ENCODE measurements at regions not wholly inside any gene's neighbourhood (a gene's known extent, or its start where the extent isn't known, plus 50 kb on each side); places are given as distances from the start of the nearest gene placed in this dataset.
"Not testable (repeated sequence)": the region's sequence is repeated elsewhere in the genome, so short reads cannot be mapped to it uniquely, and the experiment has no call there.

- no peak for DNase-seq (ENCODE audit: low read depth in 2 of 2)
Observed at GRCh38 chr6:22748681-22749080, 179.3 kb downstream of the HDGFL1 start.

GRCh38 chr6:22749696-22750095 lies 180.3 kb downstream of the HDGFL1 start:
- DNase-seq (ENCODE audit: low read depth in 2 of 2): no peak

GRCh38 chr6:22751223-22751622 lies 181.9 kb downstream of the HDGFL1 start:
- no peak for DNase-seq (ENCODE audit: low read depth in 2 of 2)

GRCh38 chr6:22752522-22752921 lies 183.2 kb downstream of the HDGFL1 start:
- DNase-seq (ENCODE audit: low read depth in 2 of 2): no peak

GRCh38 chr6:22754061-22754460 lies 184.7 kb downstream of the HDGFL1 start:
- DNase-seq (ENCODE audit: low read depth in 2 of 2): no peak

GRCh38 chr6:22755605-22756004 lies 186.2 kb downstream of the HDGFL1 start:
- DNase-seq (ENCODE audit: low read depth in 2 of 2): no peak

GRCh38 chr6:22756365-22756764 lies 187.0 kb downstream of the HDGFL1 start:
- DNase-seq (ENCODE audit: low read depth in 2 of 2): peak; percentile 51 to 62

GRCh38 chr6:22764496-22764895 lies 195.1 kb downstream of the HDGFL1 start:
- DNase-seq (ENCODE audit: low read depth in 2 of 2): no peak

- no peak for DNase-seq (ENCODE audit: low read depth in 2 of 2)
Observed at GRCh38 chr6:22765015-22765414, 195.6 kb downstream of the HDGFL1 start.

GRCh38 chr6:22766979-22767378 lies 197.6 kb downstream of the HDGFL1 start:
- DNase-seq (ENCODE audit: low read depth in 2 of 2): no peak

- DNase-seq (ENCODE audit: low read depth in 2 of 2): no peak
Observed at GRCh38 chr6:22770054-22770453, 200.7 kb downstream of the HDGFL1 start.

GRCh38 chr6:22774129-22774528 lies 204.8 kb downstream of the HDGFL1 start:
- no peak for DNase-seq (ENCODE audit: low read depth in 2 of 2)

- DNase-seq (ENCODE audit: low read depth in 2 of 2): not testable (repeated sequence)
Observed at GRCh38 chr6:22778438-22778837, 209.1 kb downstream of the HDGFL1 start.

GRCh38 chr6:22779062-22779461 lies 209.7 kb downstream of the HDGFL1 start:
- DNase-seq (ENCODE audit: low read depth in 2 of 2): no peak

- no peak for DNase-seq (ENCODE audit: low read depth in 2 of 2)
Observed at GRCh38 chr6:22783931-22784330, 214.6 kb downstream of the HDGFL1 start.

- peak; percentile 42 to 56 for DNase-seq (ENCODE audit: low read depth in 2 of 2)
Observed at GRCh38 chr6:22784601-22785410, 215.4 kb downstream of the HDGFL1 start.

- DNase-seq (ENCODE audit: low read depth in 2 of 2): no peak
Observed at GRCh38 chr6:22788038-22788437, 218.7 kb downstream of the HDGFL1 start.

GRCh38 chr6:22789315-22789714 lies 219.9 kb downstream of the HDGFL1 start:
- DNase-seq (ENCODE audit: low read depth in 2 of 2): no peak

GRCh38 chr6:22794844-22795243 lies 225.5 kb downstream of the HDGFL1 start:
- DNase-seq (ENCODE audit: low read depth in 2 of 2): no peak

GRCh38 chr6:22800451-22800850 lies 231.1 kb downstream of the HDGFL1 start:
- DNase-seq (ENCODE audit: low read depth in 2 of 2): no peak

GRCh38 chr6:22801831-22802230 lies 232.5 kb downstream of the HDGFL1 start:
- DNase-seq (ENCODE audit: low read depth in 2 of 2): no peak

- DNase-seq (ENCODE audit: low read depth in 2 of 2): no peak
Observed at GRCh38 chr6:22804620-22805261, 235.4 kb downstream of the HDGFL1 start.

GRCh38 chr6:22807261-22807660 lies 237.9 kb downstream of the HDGFL1 start:
- no peak for DNase-seq (ENCODE audit: low read depth in 2 of 2)
